OCI-LY7 (cell line): ENCODE measurements at regions not wholly inside any gene's neighbourhood (a gene's known extent, or its start where the extent isn't known, plus 50 kb on each side); places are given as distances from the start of the nearest gene placed in this dataset.

Source experiments
- CTCF ChIP-seq: fragments of 200-600 bp; sonication (generic); conservative IDR thresholded peaks from 2 replicates; pipeline ENCODE4 v1.5.1; 2014; ENCODE audit warnings: mild to moderate bottlenecking, antibody characterized with exemption, low read length, moderate library complexity, mixed read lengths
- EZH2phosphoT487 ChIP-seq: fragments of 200-600 bp; sonication (generic); IDR thresholded peaks from 2 replicates; pipeline ENCODE4 v1.6.1; 2018; ENCODE audit warnings: low read depth, borderline replicate concordance, mild to moderate bottlenecking, mixed run types, antibody characterized with exemption, low read length, moderate library complexity, mixed read lengths

DNA sequence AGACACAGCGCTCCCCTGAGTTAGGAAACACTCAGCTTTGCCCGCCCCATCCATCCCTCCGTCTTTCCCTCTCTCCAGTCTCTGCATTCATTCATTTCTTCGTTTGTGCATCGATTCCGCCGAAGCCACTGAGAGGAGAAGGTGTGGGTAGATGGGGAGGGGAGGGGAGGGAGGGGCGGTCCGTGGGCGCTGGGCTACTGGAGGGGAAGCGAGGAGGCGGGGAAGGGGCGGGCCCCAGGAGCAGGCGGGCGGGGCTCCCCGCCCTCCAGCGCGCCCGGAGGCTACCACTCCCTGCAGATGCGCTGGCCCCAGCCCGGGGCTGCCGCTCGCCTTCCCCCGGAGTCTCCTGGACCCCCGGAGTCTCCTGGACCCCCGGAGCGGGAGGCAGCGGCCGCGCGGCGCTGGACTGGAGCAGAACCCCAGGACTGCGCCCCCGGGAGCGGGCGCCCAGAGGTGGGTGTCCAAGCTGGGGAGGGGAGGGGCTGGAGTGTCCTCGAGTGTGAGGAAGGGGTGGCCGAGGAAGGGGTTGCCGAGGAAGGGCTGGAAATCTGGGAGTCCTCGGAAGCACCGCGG, 159.5 kb downstream of the C9orf152 start:
- no peak for TF ChIP-seq CTCF
- TF ChIP-seq EZH2phosphoT487 = no peak
